Progenitor cell of endocrine pancreas (in vitro differentiated cells): ENCODE measurements at regions not wholly inside any gene's neighbourhood (a gene's known extent, or its start where the extent isn't known, plus 50 kb on each side); places are given as distances from the start of the nearest gene placed in this dataset.

Experiments
- DNase-seq: peaks from one replicate; pipeline ENCODE4 v3.0.0; 2021; ENCODE audit warnings: low spot score; ENCODE audit not compliant: unreplicated experiment
- H3K27ac Mint-ChIP-seq: 2 replicates; pipeline ENCODE4 v1.8.0; 2021; ENCODE audit warnings: mild to moderate bottlenecking, moderate library complexity, mixed read lengths
- H3K27me3 Mint-ChIP-seq: 2 replicates; pipeline ENCODE4 v1.8.0; 2021; ENCODE audit warnings: mixed read lengths
- H3K36me3 Mint-ChIP-seq: 2 replicates; pipeline ENCODE4 v1.8.0; 2022; ENCODE audit warnings: mixed read lengths; ENCODE audit not compliant: insufficient read depth
- H3K4me1 Mint-ChIP-seq: 2 replicates; pipeline ENCODE4 v1.8.0; 2021; ENCODE audit warnings: low read depth, mixed read lengths
- H3K4me3 Mint-ChIP-seq: 2 replicates; pipeline ENCODE4 v1.8.0; 2021; ENCODE audit warnings: low read depth, mild to moderate bottlenecking, moderate library complexity, mixed read lengths
- H3K9me3 Mint-ChIP-seq: 2 replicates; pipeline ENCODE4 v1.8.0; 2021; ENCODE audit warnings: low read depth, mixed read lengths
- TF ChIP-seq, protein P1 (sequence below): fragments of 200-600 bp; sonication (generic); IDR thresholded peaks from one replicate; pipeline ENCODE4 v1.5.0; 2021; ENCODE audit warnings: antibody characterized with exemption, mild to moderate bottlenecking; ENCODE audit not compliant: unreplicated experiment

DNA sequence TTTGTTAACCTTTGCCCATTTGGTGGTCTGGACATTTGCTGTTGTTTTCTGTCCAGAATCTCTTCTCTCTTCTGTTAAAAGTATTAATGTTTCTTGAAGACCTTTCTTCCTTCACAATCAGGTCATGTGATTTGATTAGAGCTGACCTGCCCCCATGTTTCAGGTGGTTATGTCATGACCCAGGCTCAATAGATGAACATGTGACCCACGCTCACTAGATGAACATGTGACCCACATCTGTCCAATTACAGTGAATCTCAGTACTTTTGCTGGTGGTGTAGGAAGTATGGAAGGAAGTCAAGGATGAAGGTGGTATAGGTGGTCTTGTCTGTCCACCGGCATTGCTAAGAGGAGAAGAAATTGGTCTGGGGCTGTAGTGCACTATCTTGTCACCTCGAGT, 289.1 kb upstream of the JAG1 start:
- Mint-ChIP-seq H3K4me1 (no peaks in the 10 kb centered on the region), H3K27me3 (no peaks in the 10 kb centered on the region), H3K36me3 (no peaks in the 10 kb centered on the region), H3K9me3 (peaks cover 1% of the 10 kb centered on the region), H3K4me3 (no peak overlapping the region), H3K27ac (no peak overlapping the region)
- TF ChIP-seq, protein P1, sequence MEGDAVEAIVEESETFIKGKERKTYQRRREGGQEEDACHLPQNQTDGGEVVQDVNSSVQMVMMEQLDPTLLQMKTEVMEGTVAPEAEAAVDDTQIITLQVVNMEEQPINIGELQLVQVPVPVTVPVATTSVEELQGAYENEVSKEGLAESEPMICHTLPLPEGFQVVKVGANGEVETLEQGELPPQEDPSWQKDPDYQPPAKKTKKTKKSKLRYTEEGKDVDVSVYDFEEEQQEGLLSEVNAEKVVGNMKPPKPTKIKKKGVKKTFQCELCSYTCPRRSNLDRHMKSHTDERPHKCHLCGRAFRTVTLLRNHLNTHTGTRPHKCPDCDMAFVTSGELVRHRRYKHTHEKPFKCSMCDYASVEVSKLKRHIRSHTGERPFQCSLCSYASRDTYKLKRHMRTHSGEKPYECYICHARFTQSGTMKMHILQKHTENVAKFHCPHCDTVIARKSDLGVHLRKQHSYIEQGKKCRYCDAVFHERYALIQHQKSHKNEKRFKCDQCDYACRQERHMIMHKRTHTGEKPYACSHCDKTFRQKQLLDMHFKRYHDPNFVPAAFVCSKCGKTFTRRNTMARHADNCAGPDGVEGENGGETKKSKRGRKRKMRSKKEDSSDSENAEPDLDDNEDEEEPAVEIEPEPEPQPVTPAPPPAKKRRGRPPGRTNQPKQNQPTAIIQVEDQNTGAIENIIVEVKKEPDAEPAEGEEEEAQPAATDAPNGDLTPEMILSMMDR = no peak
- no peak for DNase-seq

DNA sequence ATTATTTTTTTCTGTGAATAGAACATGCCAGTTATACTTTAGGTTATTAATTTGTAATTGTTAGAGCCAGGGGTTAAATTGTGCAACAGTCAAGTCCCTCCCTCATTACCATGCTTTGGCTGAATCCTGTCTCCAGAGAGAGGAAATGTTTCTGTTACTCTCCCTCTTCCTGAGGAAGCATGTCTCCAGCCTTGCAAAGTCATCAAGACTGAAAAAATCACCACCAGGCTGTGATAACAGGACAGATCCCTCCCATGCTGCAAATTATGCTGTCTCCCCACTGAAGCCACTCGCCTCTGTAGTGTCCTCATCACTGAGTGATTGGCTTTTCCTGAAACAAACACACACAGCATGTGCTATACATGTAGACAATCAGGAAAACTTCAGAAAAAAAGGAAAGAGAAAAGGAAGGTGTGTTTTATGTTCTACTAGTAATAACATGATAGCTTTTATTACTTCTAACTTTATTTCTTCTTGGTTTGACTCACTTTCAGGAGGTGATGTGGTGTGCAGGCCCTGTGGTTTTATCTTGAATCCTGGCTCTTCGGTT, 290.0 kb upstream of the JAG1 start:
- H3K27ac Mint-ChIP-seq = no peak overlapping the region
- TF ChIP-seq, protein P1 = no peak

DNA sequence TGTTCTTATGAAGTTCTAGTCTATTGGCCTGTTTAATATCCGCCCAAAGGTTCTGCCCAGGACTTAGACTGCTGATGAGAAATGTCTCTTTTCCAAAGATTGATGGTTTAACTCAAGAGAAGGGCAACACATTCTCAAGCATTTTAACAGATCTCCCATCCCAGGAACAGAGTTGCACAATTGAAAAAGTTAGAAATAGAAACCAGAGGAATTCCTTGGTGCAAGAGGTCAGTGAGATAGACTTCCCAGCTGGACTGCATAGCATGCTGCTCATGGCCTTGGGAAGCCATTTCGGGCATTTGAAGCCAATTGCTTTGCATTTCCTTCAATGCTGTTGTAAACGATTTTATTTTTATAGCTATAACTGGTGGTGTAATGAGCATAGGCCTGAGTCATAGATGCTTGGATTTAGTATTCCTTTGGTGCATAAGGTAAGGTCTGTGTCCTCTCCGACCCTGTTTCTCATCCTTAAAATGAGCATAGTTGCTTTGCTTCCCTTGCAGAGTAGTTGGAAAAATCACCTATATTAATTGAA, 292.2 kb upstream of the JAG1 start:
- Mint-ChIP-seq H3K9me3 (peaks cover 2% of the 10 kb centered on the region), H3K27me3 (no peaks in the 10 kb centered on the region), H3K27ac (no peak overlapping the region), H3K4me1 (peaks cover 2% of the 10 kb centered on the region), H3K36me3 (no peaks in the 10 kb centered on the region), H3K4me3 (no peak overlapping the region)
- TF ChIP-seq, protein P1 = no peak
- DNase-seq = no peak

More for the DNA sequence above, 290.0 kb upstream of the JAG1 start:
- DNase-seq = no peak
- Mint-ChIP-seq H3K36me3 (no peaks in the 10 kb centered on the region), H3K27me3 (no peaks in the 10 kb centered on the region), H3K4me1 (no peaks in the 10 kb centered on the region), H3K9me3 (no peaks in the 10 kb centered on the region), H3K4me3 (no peak overlapping the region)

DNA sequence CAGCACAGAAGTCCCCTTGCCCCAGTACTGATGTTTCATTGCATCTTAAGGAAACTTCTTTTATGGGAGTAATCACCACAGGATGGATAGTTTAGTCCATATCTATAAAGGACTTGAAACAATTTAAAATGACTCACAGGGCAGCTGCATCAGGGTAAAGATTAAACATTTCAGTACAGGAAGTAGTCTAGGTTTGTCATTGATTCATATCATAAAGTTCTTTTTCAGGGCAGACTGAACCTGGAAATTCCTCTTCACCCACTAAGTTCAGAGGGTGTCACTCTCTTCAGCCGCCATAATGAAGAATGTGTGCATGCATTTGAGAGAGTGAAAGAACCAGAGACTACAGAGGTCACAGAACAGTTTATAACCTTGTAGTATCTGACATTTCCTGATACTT, 296.3 kb upstream of the JAG1 start:
- TF ChIP-seq, protein P1 = no peak
- no peak overlapping the region for H3K27ac Mint-ChIP-seq
- peaks cover 3% of the 10 kb centered on the region for H3K27me3 Mint-ChIP-seq
- H3K36me3 Mint-ChIP-seq = no peaks in the 10 kb centered on the region
- H3K9me3 Mint-ChIP-seq = peaks cover 6% of the 10 kb centered on the region
- H3K4me3 Mint-ChIP-seq = no peak overlapping the region
- H3K4me1 Mint-ChIP-seq = peaks cover 5% of the 10 kb centered on the region
- no peak for DNase-seq

DNA sequence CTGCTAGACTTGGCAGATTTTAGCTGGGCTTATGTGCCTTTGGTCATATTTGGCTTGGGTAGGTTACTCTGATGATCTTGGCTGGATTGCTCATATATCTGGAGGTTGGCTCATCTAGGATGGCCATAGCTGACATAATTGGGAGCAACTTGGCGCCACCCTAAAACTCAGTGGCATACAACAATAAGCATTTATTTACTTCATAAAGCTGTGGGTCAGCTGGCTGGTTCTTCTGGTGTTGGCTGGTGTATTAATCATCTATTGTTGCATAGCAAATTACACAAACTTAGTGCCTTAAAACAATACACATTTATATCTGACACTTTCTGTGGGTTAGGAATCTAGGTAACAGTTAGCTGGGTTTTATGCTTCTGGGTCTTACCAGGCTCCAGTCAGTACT, 297.3 kb upstream of the JAG1 start:
- Mint-ChIP-seq H3K4me1 (peaks cover 5% of the 10 kb centered on the region), H3K4me3 (no peak overlapping the region), H3K27ac (no peak overlapping the region), H3K9me3 (peaks cover 6% of the 10 kb centered on the region), H3K36me3 (no peaks in the 10 kb centered on the region), H3K27me3 (peaks cover 3% of the 10 kb centered on the region)
- TF ChIP-seq, protein P1 = no peak
- no peak for DNase-seq
